Cardiac muscle cell (in vitro differentiated cells and primary cell): ENCODE measurements at regions not wholly inside any gene's neighbourhood (a gene's known extent, or its start where the extent isn't known, plus 50 kb on each side); places are given as distances from the start of the nearest gene placed in this dataset.

Experiments
- DNase-seq, 2 donors: peaks; one replicate each; pipeline versions ENCODE4 v3.0.0 to v3.0.0-alpha.2; 2010 to 2017; ENCODE audit warnings: low read depth in 1 of 2, low spot score in 1 of 2
- H3K27ac ChIP-seq: fragments of 200-600 bp; sonication (generic); 2 replicates; pipeline ENCODE4 v1.5.1; 2016
- H3K27me3 ChIP-seq: fragments of 200-600 bp; sonication (generic); 2 replicates; pipeline ENCODE4 v1.6.0; 2016; ENCODE audit warnings: control low read depth
- H3K36me3 ChIP-seq: fragments of 200-600 bp; sonication (generic); 2 replicates; pipeline ENCODE4 v1.5.1; 2016; ENCODE audit warnings: control low read depth
- H3K4me1 ChIP-seq: fragments of 200-600 bp; sonication (generic); 2 replicates; pipeline ENCODE4 v1.8.1; 2017; ENCODE audit warnings: low read depth, mild to moderate bottlenecking, mixed run types
- H3K4me3 ChIP-seq: fragments of 200-600 bp; sonication (generic); 2 replicates; pipeline ENCODE4 v1.5.1; 2016; ENCODE audit warnings: mild to moderate bottlenecking
- H3K9me3 ChIP-seq: fragments of 200-600 bp; sonication (generic); 2 replicates; pipeline ENCODE4 v1.5.1; 2017; ENCODE audit warnings: low read depth, mild to moderate bottlenecking, control low read depth
- CTCF ChIP-seq: IDR thresholded peaks from 2 replicates; pipeline ENCODE4 v1.5.1; 2012; ENCODE audit warnings: low read depth, mild to moderate bottlenecking, low read length

- Histone ChIP-seq H3K4me1 (no peaks in the 10 kb centered on the region), H3K9me3 (no peaks in the 10 kb centered on the region), H3K4me3 (no peak overlapping the region), H3K27ac (no peak overlapping the region), H3K27me3 (no peaks in the 10 kb centered on the region), H3K36me3 (no peaks in the 10 kb centered on the region)
- DNase-seq = no peak
- TF ChIP-seq CTCF = no peak
These were observed 189.7 kb upstream of the GBE1 start for GRCh38 chr3:81951106-81951505.

GRCh38 chr3:81947359-81947758 lies 185.9 kb upstream of the GBE1 start:
- DNase-seq = no peak
- Histone ChIP-seq H3K9me3 (no peaks in the 10 kb centered on the region), H3K4me1 (no peaks in the 10 kb centered on the region), H3K36me3 (no peaks in the 10 kb centered on the region), H3K27me3 (no peaks in the 10 kb centered on the region), H3K27ac (no peak overlapping the region), H3K4me3 (no peak overlapping the region)
- no peak for TF ChIP-seq CTCF

- Histone ChIP-seq H3K4me1 (no peaks in the 10 kb centered on the region), H3K36me3 (no peaks in the 10 kb centered on the region), H3K27me3 (no peaks in the 10 kb centered on the region), H3K4me3 (no peak overlapping the region), H3K27ac (no peak overlapping the region), H3K9me3 (no peaks in the 10 kb centered on the region)
- no peak for DNase-seq
- no peak for TF ChIP-seq CTCF
These were observed 177.2 kb upstream of the GBE1 start for GRCh38 chr3:81938681-81939080.

- Histone ChIP-seq H3K36me3 (no peaks in the 10 kb centered on the region), H3K27me3 (no peaks in the 10 kb centered on the region), H3K4me3 (no peak overlapping the region), H3K27ac (no peak overlapping the region), H3K4me1 (no peaks in the 10 kb centered on the region), H3K9me3 (no peaks in the 10 kb centered on the region)
- TF ChIP-seq CTCF = no peak
- DNase-seq = no peak
These were observed 175.4 kb upstream of the GBE1 start for GRCh38 chr3:81936817-81937216.

GRCh38 chr3:81932681-81933080 lies 171.2 kb upstream of the GBE1 start:
- Histone ChIP-seq H3K4me1 (peaks cover 6% of the 10 kb centered on the region), H3K27ac (no peak overlapping the region), H3K9me3 (no peaks in the 10 kb centered on the region), H3K27me3 (no peaks in the 10 kb centered on the region), H3K4me3 (no peak overlapping the region), H3K36me3 (no peaks in the 10 kb centered on the region)
- no peak for DNase-seq
- no peak for TF ChIP-seq CTCF
